22Rv1 (cell line): ENCODE measurements at regions not wholly inside any gene's neighbourhood (a gene's known extent, or its start where the extent isn't known, plus 50 kb on each side); places are given as distances from the start of the nearest gene placed in this dataset.

ENCODE experiments used
- CTCF ChIP-seq: fragments of 450-650 bp; IDR thresholded peaks from 2 replicates; pipeline ENCODE4 v1.5.1; 2017; ENCODE audit warnings: mild to moderate bottlenecking
- ZFX ChIP-seq: fragments of 450-650 bp; IDR thresholded peaks from 2 replicates; pipeline ENCODE4 v1.6.1; 2017; ENCODE audit warnings: antibody characterized with exemption, borderline replicate concordance

- TF ChIP-seq CTCF, result no peak
- no peak for TF ChIP-seq ZFX
These were observed 181.0 kb upstream of the RNF32 start for GRCh38 chr7:156459582-156459981.
